Fibroblast of lung (primary cell): ENCODE measurements at regions not wholly inside any gene's neighbourhood (a gene's known extent, or its start where the extent isn't known, plus 50 kb on each side); places are given as distances from the start of the nearest gene placed in this dataset.

Source experiments
- EZH2 ChIP-seq: IDR thresholded peaks from 2 replicates; pipeline ENCODE4 v1.5.1; 2012; ENCODE audit warnings: low read length, control low read depth, mild to moderate bottlenecking; ENCODE audit errors: missing control alignments
- TF ChIP-seq, protein P1 (sequence below), 2 donors: IDR thresholded peaks in 1 of 2; conservative IDR thresholded peaks in 1 of 2; 1 replicate in 1 of 2; 2 replicates in 1 of 2; pipeline ENCODE4 v1.5.1; 2011 to 2012; ENCODE audit warnings: low read length in 2 of 2, control low read depth in 1 of 2, inconsistent platforms in 1 of 2, low read depth in 1 of 2, mild to moderate bottlenecking in 1 of 2

DNA sequence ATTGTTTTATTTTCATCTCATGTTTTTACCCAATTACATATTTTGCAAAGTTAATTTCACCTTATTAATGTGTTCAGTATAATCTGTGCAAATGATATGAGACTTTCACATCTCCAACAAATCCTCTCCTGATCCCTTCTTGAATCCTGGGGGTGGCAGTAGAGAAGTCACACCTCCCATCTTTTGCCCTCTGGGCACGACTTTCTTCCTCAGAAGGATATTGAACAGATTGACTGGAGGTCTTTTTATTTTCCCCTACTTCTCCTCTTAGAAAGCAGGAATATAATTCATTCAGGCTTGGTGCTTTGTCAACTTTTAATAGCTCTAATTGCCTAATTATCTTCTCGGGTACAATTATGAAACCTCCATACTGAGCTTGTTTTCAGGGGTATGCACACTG is 1037.1 kb upstream of the NUDT12 start:
- TF ChIP-seq, protein P1, sequence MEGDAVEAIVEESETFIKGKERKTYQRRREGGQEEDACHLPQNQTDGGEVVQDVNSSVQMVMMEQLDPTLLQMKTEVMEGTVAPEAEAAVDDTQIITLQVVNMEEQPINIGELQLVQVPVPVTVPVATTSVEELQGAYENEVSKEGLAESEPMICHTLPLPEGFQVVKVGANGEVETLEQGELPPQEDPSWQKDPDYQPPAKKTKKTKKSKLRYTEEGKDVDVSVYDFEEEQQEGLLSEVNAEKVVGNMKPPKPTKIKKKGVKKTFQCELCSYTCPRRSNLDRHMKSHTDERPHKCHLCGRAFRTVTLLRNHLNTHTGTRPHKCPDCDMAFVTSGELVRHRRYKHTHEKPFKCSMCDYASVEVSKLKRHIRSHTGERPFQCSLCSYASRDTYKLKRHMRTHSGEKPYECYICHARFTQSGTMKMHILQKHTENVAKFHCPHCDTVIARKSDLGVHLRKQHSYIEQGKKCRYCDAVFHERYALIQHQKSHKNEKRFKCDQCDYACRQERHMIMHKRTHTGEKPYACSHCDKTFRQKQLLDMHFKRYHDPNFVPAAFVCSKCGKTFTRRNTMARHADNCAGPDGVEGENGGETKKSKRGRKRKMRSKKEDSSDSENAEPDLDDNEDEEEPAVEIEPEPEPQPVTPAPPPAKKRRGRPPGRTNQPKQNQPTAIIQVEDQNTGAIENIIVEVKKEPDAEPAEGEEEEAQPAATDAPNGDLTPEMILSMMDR (conservative IDR thresholded peaks at IDR 0.05 in 1 of 2, IDR thresholded peaks at IDR 0.05 in 1 of 2; ENCODE audit: low read depth in 1 of 2, low read length in 2 of 2): no peak
- TF ChIP-seq EZH2: no peak
